ENCODE measurements at regions not wholly inside any gene's neighbourhood (a gene's known extent, or its start where the extent isn't known, plus 50 kb on each side); places are given as distances from the start of the nearest gene placed in this dataset.

DNA sequence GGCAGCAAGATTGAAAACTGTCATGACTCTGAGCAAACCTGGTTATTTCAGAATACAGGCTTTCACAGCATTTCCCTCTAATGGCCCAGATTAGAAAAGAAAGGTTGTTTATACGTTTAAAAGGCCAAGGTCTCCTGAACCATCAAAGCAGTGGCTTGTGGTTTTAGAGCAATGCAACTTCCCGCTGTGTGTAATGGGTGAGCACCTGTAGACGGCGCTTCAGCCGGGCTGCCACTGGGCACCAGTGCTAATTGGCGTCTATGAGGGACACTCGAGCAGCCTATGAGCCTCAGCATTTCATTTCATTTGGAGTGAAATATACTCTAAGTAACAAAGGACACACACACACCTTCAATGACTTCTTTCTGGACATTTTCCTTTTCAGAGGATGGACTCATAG is 671.0 kb upstream of the FZD8 start:
- no peak for DNase-seq (ENCODE audit: low spot score)

DNA sequence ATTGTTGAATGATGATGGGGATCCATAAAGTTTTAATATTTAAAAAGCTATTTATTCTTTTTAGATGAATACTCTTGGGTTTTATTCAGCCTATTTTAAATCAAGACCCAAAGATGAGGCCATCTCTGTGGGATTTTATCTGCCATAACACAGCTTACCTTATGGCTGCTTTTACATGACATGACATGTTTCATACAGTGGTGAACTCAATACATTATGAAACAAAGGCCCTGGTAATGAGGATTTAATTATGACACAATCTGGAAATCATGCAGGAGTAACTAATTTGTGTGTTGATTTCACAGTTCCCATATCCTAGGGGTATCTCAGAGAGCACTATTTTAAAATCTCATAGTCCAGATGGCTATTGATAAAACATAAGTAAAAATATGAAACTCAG is 661.8 kb upstream of the FZD8 start:
- no peak for DNase-seq (ENCODE audit: low spot score)

GRCh38 chr10:36302086-36302485 is 660.0 kb upstream of the FZD8 start:
- no peak for DNase-seq (ENCODE audit: low spot score)

DNA sequence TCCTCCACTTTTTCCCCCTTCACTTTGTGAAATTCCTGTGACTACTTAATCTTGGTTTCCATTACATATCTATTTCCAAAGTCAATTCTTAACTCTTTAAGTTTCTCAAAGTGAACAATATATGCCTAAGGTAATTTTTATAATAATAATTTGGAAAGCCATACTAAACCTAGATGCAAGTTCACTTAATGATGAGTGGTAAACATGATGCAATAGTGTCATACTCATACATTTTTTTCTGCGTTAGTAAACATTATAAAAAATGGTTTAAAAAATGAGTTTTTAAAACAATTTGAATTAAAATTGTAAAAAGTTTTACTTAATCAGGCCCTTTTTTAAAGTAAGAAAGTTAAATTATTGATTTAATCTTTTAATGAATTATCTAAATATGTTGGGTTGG is 659.4 kb upstream of the FZD8 start:
- no peak for DNase-seq (ENCODE audit: low spot score)

GRCh38 chr10:36301139-36301538 is 659.0 kb upstream of the FZD8 start:
- DNase-seq (ENCODE audit: low spot score), result no peak

DNA sequence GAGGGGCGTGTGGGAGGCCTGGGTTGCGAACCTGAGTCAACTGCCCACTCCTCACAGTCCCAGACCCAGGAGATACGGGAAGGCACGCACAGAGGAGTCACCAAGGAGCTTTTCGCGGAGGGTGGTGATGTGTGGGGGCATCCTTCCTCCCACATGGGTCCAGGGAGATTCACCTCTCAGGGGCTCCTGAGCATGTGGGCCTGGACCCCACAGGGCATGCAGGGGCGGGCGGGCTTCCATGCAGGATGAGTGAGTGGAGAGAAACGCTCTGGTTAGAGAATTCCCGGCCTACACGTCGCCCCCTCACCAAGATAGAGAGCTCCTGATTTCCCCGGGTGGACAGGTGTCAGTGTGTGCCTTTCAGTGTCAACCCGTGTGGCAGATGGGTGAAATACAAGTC is 641.7 kb upstream of the FZD8 start:
- no peak for DNase-seq (ENCODE audit: low spot score)

DNA sequence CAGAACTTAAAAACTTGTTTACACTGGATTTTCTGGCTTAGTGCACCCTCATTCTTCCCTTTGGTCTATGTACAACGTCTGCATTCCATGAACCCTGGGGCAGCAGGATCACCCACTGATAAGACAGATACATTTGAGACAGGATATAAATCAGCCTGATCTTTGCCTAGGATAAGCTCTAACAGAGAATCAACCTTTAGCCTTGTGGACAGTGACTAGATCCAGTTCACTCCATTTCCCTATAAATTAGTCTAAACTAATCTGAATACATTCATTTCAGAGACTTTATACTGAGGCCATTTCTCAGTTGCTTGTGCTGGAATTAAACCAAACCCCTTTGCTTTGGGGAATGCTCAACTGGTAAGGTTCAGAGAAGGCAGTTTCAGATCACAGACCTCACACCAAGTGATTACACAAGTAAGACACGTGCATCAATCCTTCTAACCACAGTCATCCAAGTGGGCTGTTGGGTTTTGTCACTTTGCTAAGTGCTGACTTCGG is 639.8 kb upstream of the FZD8 start:
- DNase-seq (ENCODE audit: low spot score), result peak; percentile 72

DNA sequence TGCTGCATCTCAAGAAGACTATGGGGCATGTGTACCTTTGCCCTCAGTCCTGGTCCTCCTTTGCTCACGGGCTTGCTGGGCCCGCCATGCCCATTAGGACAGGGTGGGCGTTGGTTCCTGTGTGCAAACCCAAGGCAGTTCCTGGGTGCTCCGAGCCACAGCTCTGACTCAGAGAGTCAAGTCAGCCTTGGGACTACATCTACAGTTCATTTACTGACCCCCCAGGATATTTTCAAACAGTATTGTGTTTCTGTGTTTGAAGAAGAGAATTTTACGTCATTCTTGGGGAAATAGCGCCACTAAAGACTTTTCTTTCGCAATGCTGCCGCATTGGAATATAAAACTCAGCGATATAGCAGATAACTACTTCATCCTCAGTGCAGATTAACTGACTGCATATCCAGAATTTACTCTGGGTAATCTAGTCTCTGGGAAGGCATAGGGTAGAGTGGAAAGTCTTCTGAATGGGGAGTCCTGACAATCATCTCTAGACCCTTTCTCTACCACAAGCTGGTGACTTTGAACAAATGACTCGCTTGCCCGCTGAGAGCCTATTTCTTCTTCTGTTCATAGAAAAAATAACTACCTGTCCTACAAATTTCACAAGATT is 638.9 kb upstream of the FZD8 start:
- DNase-seq (ENCODE audit: low spot score), result no peak

DNA sequence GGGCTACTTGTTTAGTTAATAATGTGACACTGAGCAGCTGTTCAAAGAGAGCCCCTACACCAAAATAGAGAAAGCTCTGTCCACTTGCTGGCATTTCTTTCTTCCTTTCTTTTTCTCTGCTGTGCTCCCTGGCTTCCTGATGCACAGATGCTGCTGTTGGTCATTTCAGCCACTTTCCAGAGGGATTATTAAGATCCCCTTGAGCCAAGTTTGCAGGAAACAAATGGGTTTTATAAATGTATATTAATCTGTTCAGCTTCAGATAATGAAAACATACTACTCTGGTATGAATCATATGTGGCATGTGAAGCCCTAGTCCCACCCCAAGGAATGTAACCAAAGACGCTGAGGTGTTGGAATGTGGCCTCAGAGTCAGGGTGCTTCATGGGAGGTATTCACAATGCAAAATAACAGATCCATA is 638.2 kb upstream of the FZD8 start:
- DNase-seq (ENCODE audit: low spot score), result no peak

GRCh38 chr10:36278176-36278575 is 636.1 kb upstream of the FZD8 start:
- DNase-seq (ENCODE audit: low spot score), result no peak

GRCh38 chr10:36277459-36277858 is 635.4 kb upstream of the FZD8 start:
- DNase-seq (ENCODE audit: low spot score), result no peak

DNA sequence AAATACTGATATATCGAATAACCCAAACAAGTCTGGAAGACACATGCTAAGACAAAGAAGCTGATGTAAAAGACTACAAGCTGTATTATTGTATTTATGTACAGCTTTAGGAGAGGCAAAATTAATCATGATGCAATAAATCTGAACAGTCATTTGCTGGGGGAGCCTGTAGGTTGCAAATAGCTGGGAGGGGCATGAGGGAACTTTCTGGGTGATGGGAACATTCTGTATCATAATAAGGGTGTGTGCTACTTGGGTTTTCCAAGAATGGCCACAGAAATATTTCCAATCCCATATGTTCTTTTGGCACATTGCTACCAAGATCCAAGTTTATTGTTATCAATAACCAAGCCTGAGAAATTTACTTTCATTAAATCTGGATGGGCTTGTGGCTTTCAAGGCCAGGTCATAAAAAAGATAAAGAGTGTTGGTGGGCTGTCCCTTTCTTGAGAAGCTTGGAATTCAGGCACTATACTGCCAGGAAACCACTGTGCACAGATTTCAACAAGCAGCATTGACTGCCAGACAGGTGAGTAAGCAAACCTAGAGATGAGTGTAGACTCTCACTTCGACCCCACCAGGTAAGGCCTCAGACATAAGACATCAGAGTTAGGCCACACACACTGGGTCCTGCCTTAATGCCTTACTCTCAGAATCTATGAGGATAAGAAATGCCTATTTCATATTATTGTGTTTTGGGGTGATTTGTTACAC is 629.7 kb upstream of the FZD8 start:
- DNase-seq (ENCODE audit: low spot score), result no peak

DNA sequence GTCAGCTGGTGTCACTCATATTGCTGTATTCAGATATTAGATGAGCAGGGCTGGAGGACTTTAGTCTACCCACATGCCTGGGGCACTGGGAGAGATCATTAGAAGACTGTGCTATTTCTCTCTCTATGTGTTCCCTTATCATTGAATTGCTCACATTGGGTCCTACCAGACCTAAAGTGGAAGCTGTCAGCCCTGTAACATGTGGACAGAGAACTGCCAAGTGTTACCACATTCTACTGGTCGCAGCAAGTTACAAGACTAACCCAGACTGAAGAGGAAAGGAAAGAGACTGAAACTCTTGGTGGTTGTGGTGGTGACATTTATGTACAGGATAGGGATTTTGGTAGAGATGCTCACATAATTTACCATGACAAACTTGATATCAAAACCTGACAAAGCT is 627.1 kb upstream of the FZD8 start:
- no peak for DNase-seq (ENCODE audit: low spot score)

- DNase-seq (ENCODE audit: low spot score), result no peak
These were observed 624.8 kb upstream of the FZD8 start for GRCh38 chr10:36266923-36267322.

GRCh38 chr10:36265741-36266140 is 623.6 kb upstream of the FZD8 start:
- DNase-seq (ENCODE audit: low spot score), result no peak

GRCh38 chr10:36263871-36264270 is 621.8 kb upstream of the FZD8 start:
- DNase-seq (ENCODE audit: low spot score), result no peak

GRCh38 chr10:36256948-36257356 is 614.9 kb upstream of the FZD8 start:
- DNase-seq (ENCODE audit: low spot score), result no peak

- DNase-seq (ENCODE audit: low spot score), result no peak
These were observed 614.1 kb upstream of the FZD8 start for GRCh38 chr10:36256166-36256565.

DNA sequence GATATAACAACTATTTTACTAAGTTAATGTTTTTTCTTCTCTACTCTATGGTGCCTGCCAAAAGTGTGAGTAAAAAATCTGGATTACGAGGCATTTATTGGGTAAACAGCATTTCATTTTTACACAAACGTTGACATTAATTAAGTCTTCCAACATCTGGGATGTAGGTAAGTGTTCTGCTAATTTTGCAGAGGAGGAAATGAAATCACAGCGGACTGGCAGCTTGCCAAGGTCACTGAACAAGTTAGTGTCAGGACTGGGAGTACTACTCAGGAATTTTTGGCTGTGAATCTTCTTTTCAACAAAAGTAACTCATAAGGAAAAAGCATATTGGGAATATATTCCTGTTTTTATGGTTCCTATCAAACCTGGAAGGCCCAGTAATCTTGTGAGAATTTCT is 612.1 kb upstream of the FZD8 start:
- peak; percentile 18 for DNase-seq (ENCODE audit: low spot score)

DNA sequence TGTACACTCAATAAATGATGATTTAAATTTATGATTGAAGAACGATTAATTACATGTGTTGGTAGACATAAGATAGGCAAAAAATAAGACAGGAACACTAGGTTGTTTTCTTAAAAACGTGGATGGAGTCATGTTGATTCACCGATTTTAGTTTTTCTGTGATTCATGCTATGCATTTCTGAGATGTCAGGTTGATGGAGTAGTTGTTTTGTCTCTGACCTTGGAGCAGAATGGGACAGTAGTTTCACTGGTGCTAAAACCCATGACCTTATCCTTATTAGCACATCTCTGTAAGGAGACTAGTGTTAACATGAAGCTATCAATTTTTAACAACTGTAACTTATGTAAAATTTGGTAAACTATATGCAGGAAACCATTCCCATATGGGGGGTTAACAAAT is 611.6 kb upstream of the FZD8 start:
- DNase-seq (ENCODE audit: low spot score), result no peak

- DNase-seq (ENCODE audit: low spot score), result no peak
These were observed 609.0 kb upstream of the FZD8 start for GRCh38 chr10:36251068-36251467.

GRCh38 chr10:36248304-36248981 is 606.3 kb upstream of the FZD8 start:
- DNase-seq (ENCODE audit: low spot score), result no peak

DNA sequence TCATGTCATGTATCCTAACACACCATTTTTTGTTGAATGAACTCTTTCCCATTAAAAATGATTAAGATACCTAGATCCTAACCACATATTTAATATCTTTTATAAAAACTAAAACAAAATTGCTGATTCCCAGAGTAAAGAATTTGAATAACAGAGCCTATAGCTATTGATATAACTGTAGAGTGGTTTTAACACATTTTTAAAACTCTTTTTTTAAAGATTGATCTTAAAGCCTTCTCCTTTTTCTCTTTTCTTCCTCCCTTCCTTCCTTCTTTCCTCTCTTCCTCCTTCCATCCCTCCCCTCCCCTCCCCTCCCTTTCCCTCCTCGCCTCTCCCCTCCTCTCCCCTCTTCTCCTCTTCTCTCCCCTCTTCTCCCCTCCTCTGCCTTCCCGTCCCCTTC is 605.4 kb upstream of the FZD8 start:
- no peak for DNase-seq (ENCODE audit: low spot score)
